Kidney glomerular epithelial cell (primary cell): ENCODE measurements at regions not wholly inside any gene's neighbourhood (a gene's known extent, or its start where the extent isn't known, plus 50 kb on each side); places are given as distances from the start of the nearest gene placed in this dataset.

Source experiments
- DNase-seq: peaks from one replicate; lab custom pipeline; 2025; lab: John Stamatoyannopoulos, UW

GRCh38 chr10:30256084-30256483 lies 93.0 kb downstream of the MTPAP start:
- DNase-seq = no peak

- no peak for DNase-seq
These were observed 94.2 kb downstream of the MTPAP start for GRCh38 chr10:30254926-30255325.

GRCh38 chr10:30248728-30249127 lies 100.3 kb downstream of the MTPAP start:
- DNase-seq = no peak

GRCh38 chr10:30247704-30248103 lies 101.4 kb downstream of the MTPAP start:
- DNase-seq = no peak

- DNase-seq = no peak
These were observed 107.5 kb downstream of the MTPAP start for GRCh38 chr10:30241422-30242110.

GRCh38 chr10:30238836-30239235 lies 110.2 kb downstream of the MTPAP start:
- no peak for DNase-seq

- DNase-seq = no peak
These were observed 115.7 kb downstream of the MTPAP start for GRCh38 chr10:30233186-30233959.

GRCh38 chr10:30231709-30232108 lies 117.4 kb downstream of the MTPAP start:
- no peak for DNase-seq

GRCh38 chr10:30231071-30231652 lies 117.9 kb downstream of the MTPAP start:
- DNase-seq = no peak

- no peak for DNase-seq
These were observed 119.5 kb downstream of the MTPAP start for GRCh38 chr10:30229536-30229935.

GRCh38 chr10:30228417-30229036 lies 120.6 kb downstream of the MTPAP start:
- no peak for DNase-seq

GRCh38 chr10:30227481-30227880 lies 121.6 kb downstream of the MTPAP start:
- no peak for DNase-seq

GRCh38 chr10:30219971-30220751 lies 128.9 kb downstream of the MTPAP start:
- DNase-seq = peak; percentile 53

GRCh38 chr10:30216821-30217220 lies 132.3 kb downstream of the MTPAP start:
- DNase-seq = no peak

GRCh38 chr10:30215623-30216022 lies 133.5 kb downstream of the MTPAP start:
- DNase-seq = no peak

GRCh38 chr10:30215141-30215540 lies 133.9 kb downstream of the MTPAP start:
- no peak for DNase-seq

GRCh38 chr10:30210296-30210695 lies 138.8 kb downstream of the MTPAP start:
- DNase-seq = no peak

GRCh38 chr10:30208330-30208729 lies 140.7 kb downstream of the MTPAP start:
- no peak for DNase-seq

GRCh38 chr10:30207485-30208052 lies 141.5 kb downstream of the MTPAP start:
- DNase-seq = no peak

GRCh38 chr10:30200017-30200415 lies 140.6 kb upstream of the JCAD start:
- DNase-seq = no peak

- no peak for DNase-seq
These were observed 140.1 kb upstream of the JCAD start for GRCh38 chr10:30199376-30200016.
